DMS 273 (cell line): ENCODE measurements at regions not wholly inside any gene's neighbourhood (a gene's known extent, or its start where the extent isn't known, plus 50 kb on each side); places are given as distances from the start of the nearest gene placed in this dataset.
"Not testable (repeated sequence)": the region's sequence is repeated elsewhere in the genome, so short reads cannot be mapped to it uniquely, and the experiment has no call there.

ENCODE experiments used
- DNase-seq: peaks from one replicate; lab custom pipeline; 2025; ENCODE audit not compliant: unreplicated experiment; lab: John Stamatoyannopoulos, UW

DNA sequence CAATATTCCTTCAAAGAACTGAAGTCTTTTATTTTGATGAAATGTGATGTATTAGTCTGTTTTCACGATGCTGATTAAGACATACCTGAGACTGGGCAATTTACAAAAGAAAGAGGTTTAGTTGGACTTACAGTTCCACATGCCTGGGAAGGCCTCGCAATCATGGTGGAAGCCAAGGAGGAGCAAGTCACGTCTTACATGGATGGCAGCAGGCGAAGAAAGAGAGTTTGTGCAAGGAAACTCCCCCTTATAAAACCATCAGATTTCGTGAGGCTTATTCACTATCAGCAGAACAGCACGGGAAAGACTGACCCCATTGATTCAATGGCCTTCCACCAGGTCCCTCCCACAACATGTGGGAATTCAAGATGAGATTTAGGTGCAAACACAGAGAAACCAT, 750.3 kb upstream of the KCND2 start:
- no peak for DNase-seq

DNA sequence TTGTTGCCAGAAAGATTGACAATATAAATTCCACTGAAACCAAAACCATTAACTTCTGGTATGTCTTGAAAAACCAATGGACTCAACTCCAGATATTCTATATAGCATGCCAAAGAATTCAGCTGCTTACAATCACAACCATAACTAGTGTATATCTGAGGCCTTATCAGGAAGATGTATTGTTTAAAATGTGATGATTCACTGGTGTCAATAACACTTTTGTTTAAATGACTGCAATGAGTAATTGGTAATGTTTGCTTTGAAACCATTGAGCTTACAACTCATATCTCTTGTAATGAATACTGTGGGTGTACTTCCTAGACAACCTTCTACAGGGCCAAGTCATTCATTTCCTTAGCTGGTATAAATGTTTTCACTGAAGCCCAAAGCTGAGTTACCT, 727.9 kb upstream of the KCND2 start:
- no peak for DNase-seq

- DNase-seq, result no peak
Measured at GRCh38 chr7:119555788-119556187, 717.2 kb upstream of the KCND2 start.

- DNase-seq, result no peak
Measured at GRCh38 chr7:119556436-119556835, 716.5 kb upstream of the KCND2 start.

GRCh38 chr7:119561751-119562150, 711.2 kb upstream of the KCND2 start:
- DNase-seq, result no peak

- DNase-seq, result no peak
Measured at GRCh38 chr7:119562839-119563238, 710.1 kb upstream of the KCND2 start.

GRCh38 chr7:119571666-119572065, 701.3 kb upstream of the KCND2 start:
- DNase-seq, result no peak

GRCh38 chr7:119572132-119572531, 700.8 kb upstream of the KCND2 start:
- peak; percentile 26 for DNase-seq

GRCh38 chr7:119572541-119572940, 700.4 kb upstream of the KCND2 start:
- DNase-seq, result no peak

DNA sequence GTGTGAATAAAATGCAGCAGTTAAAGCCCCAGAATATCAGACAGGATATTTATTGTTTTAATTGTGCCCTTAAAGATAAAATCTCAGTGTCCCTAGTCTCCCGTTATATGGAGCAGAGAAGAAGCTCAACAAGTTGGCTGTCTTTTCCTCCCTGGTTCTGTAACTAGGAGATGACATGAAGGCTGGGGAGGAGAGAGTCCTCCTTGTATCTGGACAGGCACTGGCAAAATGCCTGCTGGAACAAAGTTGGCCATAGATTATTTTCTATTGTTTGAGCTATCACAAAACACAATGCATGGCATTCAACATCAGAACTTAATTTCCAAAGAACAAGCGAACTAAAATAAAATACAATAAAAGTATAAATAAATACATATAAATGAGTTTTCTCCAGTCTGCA, 694.9 kb upstream of the KCND2 start:
- DNase-seq, result no peak

GRCh38 chr7:119594956-119595355, 678.0 kb upstream of the KCND2 start:
- DNase-seq, result no peak

GRCh38 chr7:119596651-119597050, 676.3 kb upstream of the KCND2 start:
- DNase-seq, result no peak

- no peak for DNase-seq
Measured at GRCh38 chr7:119606297-119606696, 666.7 kb upstream of the KCND2 start.

GRCh38 chr7:119620769-119621168, 652.2 kb upstream of the KCND2 start:
- DNase-seq, result no peak

GRCh38 chr7:119623427-119623826, 649.5 kb upstream of the KCND2 start:
- no peak for DNase-seq

- DNase-seq, result no peak
Measured at GRCh38 chr7:119630406-119630969, 642.5 kb upstream of the KCND2 start.

DNA sequence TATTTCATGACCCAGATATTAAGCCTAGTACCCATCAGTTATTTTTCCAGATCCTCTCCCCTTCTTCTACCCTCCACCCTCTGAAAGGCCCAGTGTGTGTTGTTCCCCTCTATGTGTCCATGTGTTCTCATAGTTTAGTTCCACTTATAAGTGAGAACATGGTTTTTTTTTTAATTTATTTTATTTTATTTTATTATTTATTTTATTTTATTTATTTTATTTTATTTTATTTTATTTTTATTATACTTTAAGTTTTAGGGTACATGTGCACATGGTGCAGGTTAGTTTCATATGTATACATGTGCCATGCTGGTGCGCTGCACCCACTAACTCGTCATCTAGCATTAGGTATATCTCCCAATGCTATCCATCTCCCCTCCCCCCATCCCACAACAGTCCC, 639.2 kb upstream of the KCND2 start:
- DNase-seq, result not testable (repeated sequence)

- DNase-seq, result no peak
Measured at GRCh38 chr7:119640326-119640725, 632.6 kb upstream of the KCND2 start.

- no peak for DNase-seq
Measured at GRCh38 chr7:119640861-119641260, 632.1 kb upstream of the KCND2 start.

DNA sequence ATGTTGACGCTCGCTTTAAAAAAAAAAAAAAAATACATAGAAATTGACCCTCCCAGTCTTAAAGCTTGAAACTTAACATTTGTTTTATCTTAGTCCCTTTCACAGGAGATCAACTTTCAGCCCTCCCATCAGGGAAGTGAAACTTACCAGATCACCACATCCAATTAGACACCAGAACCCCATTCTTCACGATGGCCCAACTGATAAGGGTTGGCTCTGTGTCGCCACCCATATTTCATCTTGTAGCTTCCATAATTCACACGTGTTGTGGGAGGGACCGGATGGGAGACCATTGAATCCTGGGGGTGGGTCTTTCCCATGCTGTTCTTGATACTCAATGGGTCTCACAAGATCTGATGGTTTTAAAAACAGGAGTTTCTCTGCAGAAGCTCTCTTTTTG, 629.4 kb upstream of the KCND2 start:
- DNase-seq, result no peak

GRCh38 chr7:119647286-119647685, 625.7 kb upstream of the KCND2 start:
- no peak for DNase-seq

GRCh38 chr7:119648752-119649151, 624.2 kb upstream of the KCND2 start:
- not testable (repeated sequence) for DNase-seq

DNA sequence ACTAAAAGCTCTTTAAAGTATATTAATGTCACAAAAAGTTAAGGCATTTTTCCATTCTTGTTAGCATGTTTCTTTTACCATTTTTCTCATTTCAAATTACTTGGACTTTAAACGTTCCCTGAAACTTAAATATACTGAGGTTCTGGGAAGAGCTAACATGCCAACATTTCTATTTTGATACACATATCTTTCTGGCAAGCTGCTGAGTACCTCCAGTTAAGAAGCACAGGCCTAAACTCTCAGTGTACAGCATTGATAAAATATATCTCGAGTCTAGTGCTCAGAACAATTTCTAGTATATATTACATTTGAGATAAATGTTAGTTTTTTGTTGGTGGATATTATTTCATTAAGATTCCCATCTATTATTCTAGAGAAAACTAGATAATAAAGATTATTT, 612.9 kb upstream of the KCND2 start:
- no peak for DNase-seq

GRCh38 chr7:119664601-119665000, 608.4 kb upstream of the KCND2 start:
- no peak for DNase-seq
